H54 (cell line): ENCODE measurements at regions not wholly inside any gene's neighbourhood (a gene's known extent, or its start where the extent isn't known, plus 50 kb on each side); places are given as distances from the start of the nearest gene placed in this dataset.

Experiments
- DNase-seq: peaks from one replicate; pipeline ENCODE4 v3.0.0; 2011; ENCODE audit warnings: low spot score, mixed read lengths; ENCODE audit not compliant: insufficient read length
- FAIRE-seq: peaks from 3 replicates; lab custom pipeline; 2011; peaks lifted over from hg19 to GRCh38; lab: Jason Lieb, UNC
- POLR2A ChIP-seq: IDR thresholded peaks from 2 replicates; pipeline ENCODE4 v1.6.1; 2011; ENCODE audit warnings: low read depth, mild to moderate bottlenecking, low read length

GRCh38 chr13:107716241-107716640 is 499.1 kb downstream of the LIG4 start:
- no peak for TF ChIP-seq POLR2A
- FAIRE-seq, result peak; percentile 52
- no peak for DNase-seq

- no peak for TF ChIP-seq POLR2A
- FAIRE-seq (no peak), DNase-seq (no peak)
Observed at GRCh38 chr13:107715496-107715895, 499.8 kb downstream of the LIG4 start.

- DNase-seq, result no peak
- peak; percentile 92 for FAIRE-seq
- TF ChIP-seq POLR2A, result no peak
Observed at GRCh38 chr13:107713314-107713713, 502.0 kb downstream of the LIG4 start.

GRCh38 chr13:107712145-107712860 is 503.0 kb downstream of the LIG4 start:
- DNase-seq, result no peak
- FAIRE-seq, result peak; percentile 83
- no peak for TF ChIP-seq POLR2A

GRCh38 chr13:107690181-107690580 is 525.2 kb downstream of the LIG4 start:
- no peak for FAIRE-seq
- TF ChIP-seq POLR2A, result no peak
- DNase-seq, result no peak

GRCh38 chr13:107685876-107686275 is 529.5 kb downstream of the LIG4 start:
- no peak for DNase-seq
- no peak for TF ChIP-seq POLR2A
- FAIRE-seq, result peak; percentile 64

GRCh38 chr13:107681600-107681999 is 533.7 kb downstream of the LIG4 start:
- no peak for DNase-seq
- TF ChIP-seq POLR2A, result no peak
- no peak for FAIRE-seq

- DNase-seq (peak; percentile 37), FAIRE-seq (peak; percentile 93)
- TF ChIP-seq POLR2A, result no peak
Observed at GRCh38 chr13:107680115-107680514, 535.2 kb downstream of the LIG4 start.

GRCh38 chr13:107678075-107678689 is 537.2 kb downstream of the LIG4 start:
- peak; percentile 34 for DNase-seq
- no peak for TF ChIP-seq POLR2A
- FAIRE-seq, result peak; percentile 96

- FAIRE-seq (peak; percentile 41), DNase-seq (no peak)
- TF ChIP-seq POLR2A, result no peak
Observed at GRCh38 chr13:107675847-107676550, 539.3 kb downstream of the LIG4 start.

- FAIRE-seq, result peak; percentile 97
- DNase-seq, result no peak
- TF ChIP-seq POLR2A, result no peak
Observed at GRCh38 chr13:107669391-107669993, 545.8 kb downstream of the LIG4 start.

GRCh38 chr13:107665926-107666458 is 549.3 kb downstream of the LIG4 start:
- TF ChIP-seq POLR2A, result no peak
- DNase-seq (no peak), FAIRE-seq (peak; percentile 84)

- peak; percentile 28 for DNase-seq
- no peak for TF ChIP-seq POLR2A
- FAIRE-seq, result peak; percentile 99
Observed at GRCh38 chr13:107650081-107650701, 565.1 kb downstream of the LIG4 start.

GRCh38 chr13:107649079-107649478 is 566.3 kb downstream of the LIG4 start:
- no peak for TF ChIP-seq POLR2A
- FAIRE-seq (no peak), DNase-seq (no peak)
